ENCODE measurements at regions not wholly inside any gene's neighbourhood (a gene's known extent, or its start where the extent isn't known, plus 50 kb on each side); places are given as distances from the start of the nearest gene placed in this dataset.
A peak's percentile ranks its signal among the peaks of the same experiment; 100 is the strongest.

- DNase-seq (no peak), FAIRE-seq (no peak), ATAC-seq (no peak)
- Histone ChIP-seq H3K4me3 (no peak overlapping the region), H3K27ac (no peak overlapping the region), H3K4me1 (no peaks in the 10 kb centered on the region), H3K27me3 (no peaks in the 10 kb centered on the region), H3K36me3 (no peaks in the 10 kb centered on the region), H3K9me3 (no peaks in the 10 kb centered on the region)
- intact Hi-C loops (cut with DNase I) = no loop called here
- TF ChIP-seq, protein P1, sequence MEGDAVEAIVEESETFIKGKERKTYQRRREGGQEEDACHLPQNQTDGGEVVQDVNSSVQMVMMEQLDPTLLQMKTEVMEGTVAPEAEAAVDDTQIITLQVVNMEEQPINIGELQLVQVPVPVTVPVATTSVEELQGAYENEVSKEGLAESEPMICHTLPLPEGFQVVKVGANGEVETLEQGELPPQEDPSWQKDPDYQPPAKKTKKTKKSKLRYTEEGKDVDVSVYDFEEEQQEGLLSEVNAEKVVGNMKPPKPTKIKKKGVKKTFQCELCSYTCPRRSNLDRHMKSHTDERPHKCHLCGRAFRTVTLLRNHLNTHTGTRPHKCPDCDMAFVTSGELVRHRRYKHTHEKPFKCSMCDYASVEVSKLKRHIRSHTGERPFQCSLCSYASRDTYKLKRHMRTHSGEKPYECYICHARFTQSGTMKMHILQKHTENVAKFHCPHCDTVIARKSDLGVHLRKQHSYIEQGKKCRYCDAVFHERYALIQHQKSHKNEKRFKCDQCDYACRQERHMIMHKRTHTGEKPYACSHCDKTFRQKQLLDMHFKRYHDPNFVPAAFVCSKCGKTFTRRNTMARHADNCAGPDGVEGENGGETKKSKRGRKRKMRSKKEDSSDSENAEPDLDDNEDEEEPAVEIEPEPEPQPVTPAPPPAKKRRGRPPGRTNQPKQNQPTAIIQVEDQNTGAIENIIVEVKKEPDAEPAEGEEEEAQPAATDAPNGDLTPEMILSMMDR (IDR thresholded peaks at IDR 0.05) = no peak
- 83 to 90% methylated on average over 29 of the region's 29 CpGs for WGBS, 2 donors
Measured at GRCh38 chr13:111029957-111030609, 85.0 kb upstream of the ARHGEF7 start.

DNA sequence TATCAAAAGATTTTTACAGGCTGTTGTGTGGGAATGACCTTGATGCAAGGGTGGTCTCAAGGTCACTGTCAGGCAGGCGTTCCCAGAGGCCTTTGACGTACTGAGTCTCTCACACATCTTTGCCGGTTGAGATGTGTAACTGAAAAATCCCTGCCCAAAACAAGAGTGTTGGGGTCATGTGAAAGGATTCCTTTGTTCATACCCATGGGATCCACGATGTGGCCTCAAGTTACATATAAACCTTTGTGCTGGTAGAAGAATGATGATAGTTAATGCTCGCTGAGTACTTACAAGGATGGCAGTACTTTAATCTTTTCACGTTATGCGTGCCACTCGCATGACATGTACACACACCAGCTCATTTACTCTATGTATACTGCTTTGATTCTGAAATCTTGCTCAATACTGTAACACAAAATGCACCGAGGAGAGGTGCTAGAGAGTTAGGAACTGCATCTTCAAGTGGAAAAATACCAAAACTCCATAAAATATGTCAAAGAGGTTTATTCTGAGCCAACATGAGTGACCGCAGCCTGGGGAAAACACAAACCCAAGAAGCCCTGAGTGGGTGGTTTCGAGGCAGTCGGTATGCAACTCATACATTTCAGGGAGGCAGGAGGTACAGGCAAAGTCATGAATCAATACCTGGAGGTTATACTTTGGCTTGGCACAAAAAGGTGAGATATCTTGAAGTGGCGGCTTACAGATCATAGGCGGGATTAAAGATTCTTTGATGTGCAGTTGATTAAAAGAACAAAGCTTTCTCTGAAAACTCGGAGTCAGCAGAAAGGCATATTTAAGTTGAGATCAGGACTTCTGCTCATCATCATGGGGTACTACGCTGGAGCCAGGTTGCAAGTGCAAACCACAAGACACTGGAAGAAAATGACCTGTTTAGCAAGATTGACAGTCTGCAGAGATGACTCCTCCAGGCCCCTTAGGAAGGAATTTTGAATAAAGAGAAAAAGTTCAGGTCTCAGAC is 87.4 kb upstream of the ARHGEF7 start:
- WGBS, 2 donors = 48 to 57% methylated on average over 16 of the region's 16 CpGs
- intact Hi-C loops (cut with DNase I) = no loop called here
- FAIRE-seq (no peak), ATAC-seq (peak in 1 of 4 donors; percentile 25), DNase-seq (no peak)
- Histone ChIP-seq H3K27ac (no peak overlapping the region), H3K4me3 (no peak overlapping the region), H3K27me3 (no peaks in the 10 kb centered on the region), H3K36me3 (no peaks in the 10 kb centered on the region), H3K9me3 (no peaks in the 10 kb centered on the region), H3K4me1 (no peaks in the 10 kb centered on the region)
- TF ChIP-seq, protein P1 (IDR thresholded peaks at IDR 0.05) = no peak

GRCh38 chr13:111025310-111025709 is 89.8 kb upstream of the ARHGEF7 start:
- DNase-seq (no peak), FAIRE-seq (no peak), ATAC-seq (no peak)
- intact Hi-C loops (cut with DNase I) = no loop called here
- Histone ChIP-seq H3K4me3 (no peak overlapping the region), H3K27ac (no peak overlapping the region), H3K9me3 (no peaks in the 10 kb centered on the region), H3K36me3 (no peaks in the 10 kb centered on the region), H3K27me3 (no peaks in the 10 kb centered on the region), H3K4me1 (no peaks in the 10 kb centered on the region)
- 55 to 73% methylated on average over 1 of the region's 1 CpG for WGBS, 2 donors
- TF ChIP-seq, protein P1 (IDR thresholded peaks at IDR 0.05) = no peak

- Histone ChIP-seq H3K27me3 (no peaks in the 10 kb centered on the region), H3K9me3 (no peaks in the 10 kb centered on the region), H3K4me1 (no peaks in the 10 kb centered on the region), H3K4me3 (no peak overlapping the region), H3K27ac (no peak overlapping the region), H3K36me3 (no peaks in the 10 kb centered on the region)
- DNase-seq = no peak
- no peak for ATAC-seq
- TF ChIP-seq, protein P1 (IDR thresholded peaks at IDR 0.05) = no peak
- FAIRE-seq = no peak
- intact Hi-C loops (cut with DNase I) = no loop called here
- WGBS, 2 donors = 88% methylated on average over 6 of the region's 6 CpGs
Measured at GRCh38 chr13:111022886-111023285, 92.2 kb upstream of the ARHGEF7 start.

Data from pancreas (tissue), 10 donors.